ENCODE measurements at regions not wholly inside any gene's neighbourhood (a gene's known extent, or its start where the extent isn't known, plus 50 kb on each side); places are given as distances from the start of the nearest gene placed in this dataset.

GRCh38 chr9:107980984-107981383 lies 491.4 kb upstream of the KLF4 start:
- TF ChIP-seq POLR2A (IDR thresholded peaks at IDR 0.05) = no peak
- TF ChIP-seq CTCF (IDR thresholded peaks at IDR 0.05) = no peak
